GM23338 (cell line): ENCODE measurements at regions not wholly inside any gene's neighbourhood (a gene's known extent, or its start where the extent isn't known, plus 50 kb on each side); places are given as distances from the start of the nearest gene placed in this dataset.

Experiments
- STAT1 ChIP-seq: IDR thresholded peaks from one replicate; pipeline ENCODE4 v1.6.1; 2016; ENCODE audit warnings: antibody characterized with exemption; ENCODE audit not compliant: unreplicated experiment
- TF ChIP-seq, protein P1 (sequence below), 2 experiments: fragments of 200-600 bp in 1 of 2; sonication (generic) in 1 of 2; conservative IDR thresholded peaks; 2 replicates each; pipeline versions ENCODE4 v1.5.1 to v1.6.1; 2016 to 2017; ENCODE audit warnings: antibody characterized with exemption in 2 of 2, low read depth in 2 of 2, mild to moderate bottlenecking in 2 of 2, moderate library complexity in 1 of 2

DNA sequence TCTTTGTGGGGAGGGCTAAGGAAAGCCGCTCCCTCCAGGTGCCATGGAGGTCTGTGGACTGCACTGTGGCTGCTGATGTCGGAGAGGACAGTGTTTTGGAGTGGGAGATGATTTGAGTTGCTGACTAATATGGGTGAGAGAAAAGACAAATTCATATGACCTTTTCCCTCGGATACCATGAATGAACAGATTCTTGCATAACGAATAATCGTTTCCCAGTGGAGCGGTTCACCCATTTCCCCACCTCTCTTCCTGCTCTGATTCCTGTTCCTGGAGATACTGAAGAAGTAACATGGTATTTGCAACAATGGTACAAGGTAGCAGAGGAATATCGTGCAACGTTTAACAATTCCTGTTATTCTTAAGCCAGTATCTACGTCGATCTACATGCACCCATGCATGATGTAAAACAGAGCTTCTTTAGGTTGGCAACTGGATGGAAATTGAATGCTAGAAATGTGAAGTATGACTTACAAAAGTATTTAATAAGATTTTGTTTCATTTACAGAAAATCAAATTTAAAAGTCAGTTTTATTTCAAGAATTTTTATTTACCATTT, 227.1 kb downstream of the TOMM20 start:
- TF ChIP-seq, protein P1, sequence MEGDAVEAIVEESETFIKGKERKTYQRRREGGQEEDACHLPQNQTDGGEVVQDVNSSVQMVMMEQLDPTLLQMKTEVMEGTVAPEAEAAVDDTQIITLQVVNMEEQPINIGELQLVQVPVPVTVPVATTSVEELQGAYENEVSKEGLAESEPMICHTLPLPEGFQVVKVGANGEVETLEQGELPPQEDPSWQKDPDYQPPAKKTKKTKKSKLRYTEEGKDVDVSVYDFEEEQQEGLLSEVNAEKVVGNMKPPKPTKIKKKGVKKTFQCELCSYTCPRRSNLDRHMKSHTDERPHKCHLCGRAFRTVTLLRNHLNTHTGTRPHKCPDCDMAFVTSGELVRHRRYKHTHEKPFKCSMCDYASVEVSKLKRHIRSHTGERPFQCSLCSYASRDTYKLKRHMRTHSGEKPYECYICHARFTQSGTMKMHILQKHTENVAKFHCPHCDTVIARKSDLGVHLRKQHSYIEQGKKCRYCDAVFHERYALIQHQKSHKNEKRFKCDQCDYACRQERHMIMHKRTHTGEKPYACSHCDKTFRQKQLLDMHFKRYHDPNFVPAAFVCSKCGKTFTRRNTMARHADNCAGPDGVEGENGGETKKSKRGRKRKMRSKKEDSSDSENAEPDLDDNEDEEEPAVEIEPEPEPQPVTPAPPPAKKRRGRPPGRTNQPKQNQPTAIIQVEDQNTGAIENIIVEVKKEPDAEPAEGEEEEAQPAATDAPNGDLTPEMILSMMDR (conservative IDR thresholded peaks at IDR 0.05; ENCODE audit: low read depth in 2 of 2), result no peak
- TF ChIP-seq STAT1, result no peak
